ENCODE measurements at regions not wholly inside any gene's neighbourhood (a gene's known extent, or its start where the extent isn't known, plus 50 kb on each side); places are given as distances from the start of the nearest gene placed in this dataset.

- no peak for ATAC-seq
- TF ChIP-seq ZFP30 (CRISPR knock-in tag; IDR thresholded peaks at IDR 0.05) (no peak), PPARA (CRISPR knock-in tag; IDR thresholded peaks at IDR 0.05; ENCODE audit: borderline replicate concordance) (no peak), GLIS3 (CRISPR knock-in tag; IDR thresholded peaks at IDR 0.05) (no peak), CSRNP3 (CRISPR knock-in tag; IDR thresholded peaks at IDR 0.05) (no peak), TSHZ2 (CRISPR knock-in tag; IDR thresholded peaks at IDR 0.05) (no peak), ZNF565 (CRISPR knock-in tag; conservative IDR thresholded peaks at IDR 0.05; ENCODE audit: low read depth) (no peak), ESRRG (CRISPR knock-in tag; IDR thresholded peaks at IDR 0.05) (no peak)
Observed at GRCh38 chr18:76752400-76752799, 70.0 kb upstream of the ZNF236 start.

- no peak for ATAC-seq
- TF ChIP-seq ISL1 (CRISPR knock-in tag; IDR thresholded peaks at IDR 0.05) (no peak), ARNTL (CRISPR knock-in tag; IDR thresholded peaks at IDR 0.05; ENCODE audit: borderline replicate concordance, low read depth) (no peak), ZFP30 (CRISPR knock-in tag; IDR thresholded peaks at IDR 0.05) (no peak), TOX (CRISPR knock-in tag; IDR thresholded peaks at IDR 0.05; ENCODE audit: borderline replicate concordance) (no peak), ZNF565 (CRISPR knock-in tag; conservative IDR thresholded peaks at IDR 0.05; ENCODE audit: low read depth) (no peak), GLIS3 (CRISPR knock-in tag; IDR thresholded peaks at IDR 0.05) (no peak), RARB (CRISPR knock-in tag; IDR thresholded peaks at IDR 0.05) (no peak), ZNF70 (CRISPR knock-in tag; IDR thresholded peaks at IDR 0.05) (no peak), POU6F1 (CRISPR knock-in tag; IDR thresholded peaks at IDR 0.05; ENCODE audit: borderline replicate concordance, low read depth) (no peak), SNAI2 (CRISPR knock-in tag; IDR thresholded peaks at IDR 0.05) (no peak), BACH2 (CRISPR knock-in tag; IDR thresholded peaks at IDR 0.05; ENCODE audit: borderline replicate concordance) (no peak), TSHZ2 (CRISPR knock-in tag; IDR thresholded peaks at IDR 0.05) (no peak), ZC3H10 (CRISPR knock-in tag; IDR thresholded peaks at IDR 0.05) (no peak), OSR1 (CRISPR knock-in tag; IDR thresholded peaks at IDR 0.05) (no peak), ZFP3 (CRISPR knock-in tag; IDR thresholded peaks at IDR 0.05) (no peak), PPARA (CRISPR knock-in tag; IDR thresholded peaks at IDR 0.05; ENCODE audit: borderline replicate concordance) (no peak), CSRNP3 (CRISPR knock-in tag; IDR thresholded peaks at IDR 0.05) (no peak), CSDC2 (CRISPR knock-in tag; IDR thresholded peaks at IDR 0.05) (no peak), ZNF8 (CRISPR knock-in tag; IDR thresholded peaks at IDR 0.05) (no peak), ESRRG (CRISPR knock-in tag; IDR thresholded peaks at IDR 0.05) (no peak)
Observed at GRCh38 chr18:76750917-76751890, 71.2 kb upstream of the ZNF236 start.

All from SK-N-SH treated with all-trans-retinoic acid at 6 μM for 48 hours (cell line).